IPS DF 4.7 (cell line): ENCODE measurements at regions not wholly inside any gene's neighbourhood (a gene's known extent, or its start where the extent isn't known, plus 50 kb on each side); places are given as distances from the start of the nearest gene placed in this dataset.
A peak's percentile ranks its signal among the peaks of the same experiment; 100 is the strongest.
"Not testable (repeated sequence)": the region's sequence is repeated elsewhere in the genome, so short reads cannot be mapped to it uniquely, and the experiment has no call there.

Source experiments
- DNase-seq: peaks from one replicate; pipeline ENCODE4 v3.0.0-alpha.2; 2013; ENCODE audit warnings: low spot score; ENCODE audit errors: extremely low read depth

GRCh38 chr18:78436110-78436509, 543.5 kb upstream of the SALL3 start:
- no peak for DNase-seq

- not testable (repeated sequence) for DNase-seq
These were observed 541.4 kb upstream of the SALL3 start for GRCh38 chr18:78438235-78438634.

GRCh38 chr18:78445880-78446279, 533.7 kb upstream of the SALL3 start:
- no peak for DNase-seq

- DNase-seq = no peak
These were observed 532.4 kb upstream of the SALL3 start for GRCh38 chr18:78447211-78447610.

- DNase-seq = peak; percentile 7
These were observed 531.5 kb upstream of the SALL3 start for GRCh38 chr18:78448106-78448505.

- no peak for DNase-seq
These were observed 531.0 kb upstream of the SALL3 start for GRCh38 chr18:78448591-78448990.

GRCh38 chr18:78454221-78454620, 525.4 kb upstream of the SALL3 start:
- DNase-seq = no peak

GRCh38 chr18:78455386-78455785, 524.2 kb upstream of the SALL3 start:
- DNase-seq = no peak

- DNase-seq = no peak
These were observed 522.6 kb upstream of the SALL3 start for GRCh38 chr18:78457011-78457410.

- no peak for DNase-seq
These were observed 521.9 kb upstream of the SALL3 start for GRCh38 chr18:78457731-78458130.

GRCh38 chr18:78458356-78458755, 521.3 kb upstream of the SALL3 start:
- no peak for DNase-seq

GRCh38 chr18:78459668-78460067, 520.0 kb upstream of the SALL3 start:
- DNase-seq = no peak

GRCh38 chr18:78460558-78460957, 519.1 kb upstream of the SALL3 start:
- no peak for DNase-seq

- DNase-seq = no peak
These were observed 506.1 kb upstream of the SALL3 start for GRCh38 chr18:78473563-78473962.

- DNase-seq = no peak
These were observed 501.8 kb upstream of the SALL3 start for GRCh38 chr18:78477840-78478239.

GRCh38 chr18:78479443-78479842, 500.2 kb upstream of the SALL3 start:
- DNase-seq = no peak

- no peak for DNase-seq
These were observed 499.2 kb upstream of the SALL3 start for GRCh38 chr18:78480262-78481054.

- DNase-seq = no peak
These were observed 497.2 kb upstream of the SALL3 start for GRCh38 chr18:78482378-78482777.

GRCh38 chr18:78487649-78488048, 492.0 kb upstream of the SALL3 start:
- DNase-seq = no peak

GRCh38 chr18:78492064-78492812, 487.4 kb upstream of the SALL3 start:
- no peak for DNase-seq

- no peak for DNase-seq
These were observed 486.7 kb upstream of the SALL3 start for GRCh38 chr18:78492813-78493371.

GRCh38 chr18:78493490-78493889, 486.1 kb upstream of the SALL3 start:
- DNase-seq = not testable (repeated sequence)
